ENCODE measurements at regions not wholly inside any gene's neighbourhood (a gene's known extent, or its start where the extent isn't known, plus 50 kb on each side); places are given as distances from the start of the nearest gene placed in this dataset.

DNA sequence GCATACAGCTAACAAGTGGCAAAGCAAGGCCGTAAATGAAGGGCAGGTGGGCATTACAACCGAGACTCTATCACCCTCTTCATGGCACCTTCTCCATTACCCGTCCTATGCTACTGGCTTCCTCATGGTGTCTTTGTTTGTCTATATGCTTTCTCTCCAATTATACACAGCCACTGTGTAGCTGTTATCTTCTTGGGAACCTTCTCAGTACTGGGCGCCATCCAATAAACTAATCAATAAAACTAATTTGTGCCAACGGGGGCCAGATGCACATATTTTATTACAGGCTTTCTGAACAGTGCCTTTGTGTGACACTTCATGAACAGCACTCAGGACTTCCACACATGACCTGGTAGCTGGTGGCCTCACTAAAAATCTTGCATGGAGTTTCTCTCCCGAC, 149.8 kb upstream of the PCSK2 start:
- H3K36me3 ChIP-seq (ENCODE audit: insufficient read depth, low read length, poor library complexity, severe bottlenecking), result no peaks in the 10 kb centered on the region
- no peaks in the 10 kb centered on the region for H3K4me1 ChIP-seq (ENCODE audit: insufficient read depth, low read length, poor library complexity, severe bottlenecking)
- H3K27me3 ChIP-seq (replicated peaks; ENCODE audit: insufficient read depth, low read depth, low read length, poor library complexity), result peaks cover 8% of the 10 kb centered on the region
- H3K9me3 ChIP-seq (ENCODE audit: low read depth, low read length, poor library complexity, severe bottlenecking), result no peaks in the 10 kb centered on the region
- no peak overlapping the region for H3K27ac ChIP-seq (ENCODE audit: low read depth, low read length, poor library complexity, severe bottlenecking)
- intact Hi-C loops (cut with micrococcal nuclease; ENCODE audit: unreplicated experiment), result no loop called here
- ChIA-PET POLR2A (ENCODE audit: low non-redundant PET) (no interaction called here), CTCF (no interaction called here)
- no peak for DNase-seq (ENCODE audit: low spot score)
- no TSS peak for BruUV-seq (replicated peaks)
- no peak for TF ChIP-seq CTCF (conservative IDR thresholded peaks at IDR 0.05; ENCODE audit: low read depth, low read length)
- TF ChIP-seq EZH2 (IDR thresholded peaks at IDR 0.05; ENCODE audit: borderline replicate concordance, low read depth, low read length, poor library complexity, severe bottlenecking), result no peak
- no peak overlapping the region for H3K4me3 ChIP-seq (ENCODE audit: low read depth, low read length, poor library complexity, severe bottlenecking)

DNA sequence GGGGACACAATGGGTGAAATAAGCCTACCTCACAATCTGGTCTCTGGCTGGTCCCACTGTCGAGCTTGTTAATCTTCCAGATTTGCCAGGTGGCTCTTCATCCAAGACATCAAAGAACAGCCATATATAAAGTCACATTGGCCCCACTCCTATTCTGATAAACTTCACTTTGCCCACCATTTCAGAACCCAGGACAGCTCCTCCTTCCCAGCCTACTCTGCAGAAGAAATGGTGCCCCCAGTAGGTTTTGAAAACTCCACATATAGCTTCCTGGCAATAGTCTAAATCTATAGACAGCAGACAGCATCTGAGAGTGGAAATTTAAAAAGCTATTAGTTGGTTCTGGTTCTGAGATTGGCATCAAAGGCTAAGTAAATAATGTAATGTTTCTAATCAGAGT, 143.1 kb upstream of the PCSK2 start:
- no TSS peak for BruUV-seq (replicated peaks)
- intact Hi-C loops (cut with micrococcal nuclease; ENCODE audit: unreplicated experiment), result no loop called here
- H3K4me3 ChIP-seq (ENCODE audit: low read depth, low read length, poor library complexity, severe bottlenecking), result no peak overlapping the region
- no peaks in the 10 kb centered on the region for H3K9me3 ChIP-seq (ENCODE audit: low read depth, low read length, poor library complexity, severe bottlenecking)
- no peaks in the 10 kb centered on the region for H3K27me3 ChIP-seq (replicated peaks; ENCODE audit: insufficient read depth, low read depth, low read length, poor library complexity)
- CTCF ChIA-PET, result interaction anchor here (1.1 kb wide), 1 partner anchor 279 kb away, joined by 6 read pairs; no protein-coding TSS in a partner anchor
- no peaks in the 10 kb centered on the region for H3K4me1 ChIP-seq (ENCODE audit: insufficient read depth, low read length, poor library complexity, severe bottlenecking)
- no peaks in the 10 kb centered on the region for H3K36me3 ChIP-seq (ENCODE audit: insufficient read depth, low read length, poor library complexity, severe bottlenecking)
- no peak for TF ChIP-seq EZH2 (IDR thresholded peaks at IDR 0.05; ENCODE audit: borderline replicate concordance, low read depth, low read length, poor library complexity, severe bottlenecking)
- TF ChIP-seq CTCF (conservative IDR thresholded peaks at IDR 0.05; ENCODE audit: low read depth, low read length), result peak; percentile 32; the same call in 1 of the 2 replicates
- POLR2A ChIA-PET (ENCODE audit: low non-redundant PET), result no interaction called here
- DNase-seq (ENCODE audit: low spot score), result peak; percentile 62
- H3K27ac ChIP-seq (ENCODE audit: low read depth, low read length, poor library complexity, severe bottlenecking), result no peak overlapping the region

- H3K9me3 ChIP-seq (ENCODE audit: low read depth, low read length, poor library complexity, severe bottlenecking), result no peaks in the 10 kb centered on the region
- DNase-seq (ENCODE audit: low spot score), result no peak
- ChIA-PET CTCF (no interaction called here), POLR2A (ENCODE audit: low non-redundant PET) (no interaction called here)
- intact Hi-C loops (cut with micrococcal nuclease; ENCODE audit: unreplicated experiment), result no loop called here
- no peaks in the 10 kb centered on the region for H3K36me3 ChIP-seq (ENCODE audit: insufficient read depth, low read length, poor library complexity, severe bottlenecking)
- no peaks in the 10 kb centered on the region for H3K4me1 ChIP-seq (ENCODE audit: insufficient read depth, low read length, poor library complexity, severe bottlenecking)
- BruUV-seq (replicated peaks), result no TSS peak
- no peaks in the 10 kb centered on the region for H3K27me3 ChIP-seq (replicated peaks; ENCODE audit: insufficient read depth, low read depth, low read length, poor library complexity)
- TF ChIP-seq CTCF (conservative IDR thresholded peaks at IDR 0.05; ENCODE audit: low read depth, low read length) (no peak), EZH2 (IDR thresholded peaks at IDR 0.05; ENCODE audit: borderline replicate concordance, low read depth, low read length, poor library complexity, severe bottlenecking) (no peak)
- no peak overlapping the region for H3K27ac ChIP-seq (ENCODE audit: low read depth, low read length, poor library complexity, severe bottlenecking)
- no peak overlapping the region for H3K4me3 ChIP-seq (ENCODE audit: low read depth, low read length, poor library complexity, severe bottlenecking)
These were observed 141.9 kb upstream of the PCSK2 start for GRCh38 chr20:17084909-17085308.
